HEK293T (cell line): ENCODE measurements at regions not wholly inside any gene's neighbourhood (a gene's known extent, or its start where the extent isn't known, plus 50 kb on each side); places are given as distances from the start of the nearest gene placed in this dataset.

Experiments
- CTCF ChIA-PET: fragments of 350-600 bp; formaldehyde crosslinking; extraction: SDS; loops from one replicate; lab custom pipeline; 2021; ENCODE audit warnings: antibody characterized with exemption, inconsistent platforms; lab: Yijun Ruan, JAX
- POLR2A ChIA-PET: fragments of 350-600 bp; formaldehyde crosslinking; extraction: SDS; loops from one replicate; lab custom pipeline; 2020; ENCODE audit warnings: antibody characterized with exemption, inconsistent platforms; lab: Yijun Ruan, JAX
- DNase-seq: peaks from one replicate; pipeline ENCODE4 v3.0.0; 2012; ENCODE audit warnings: mixed read lengths; ENCODE audit errors: extremely low spot score
- ARNT ChIP-seq: fragments of 450-650 bp; IDR thresholded peaks from 2 replicates; pipeline ENCODE4 v1.6.1; 2017; ENCODE audit warnings: mild to moderate bottlenecking
- BHLHE40 ChIP-seq: fragments of 450-650 bp; IDR thresholded peaks from 2 replicates; pipeline ENCODE4 v1.6.1; 2016; ENCODE audit warnings: mild to moderate bottlenecking, moderate library complexity, borderline replicate concordance
- CTBP1 ChIP-seq: fragments of 450-650 bp; IDR thresholded peaks from 2 replicates; pipeline ENCODE4 v1.6.1; 2016; ENCODE audit warnings: borderline replicate concordance
- ELF4 ChIP-seq: fragments of 450-650 bp; IDR thresholded peaks from 2 replicates; pipeline ENCODE4 v1.6.1; 2017; ENCODE audit warnings: antibody characterized with exemption
- FOXA1 ChIP-seq: fragments of 450-650 bp; IDR thresholded peaks from 2 replicates; pipeline ENCODE4 v1.6.1; 2016; ENCODE audit warnings: mild to moderate bottlenecking
- FOXK2 ChIP-seq: fragments of 450-650 bp; IDR thresholded peaks from 2 replicates; pipeline ENCODE4 v1.6.1; 2016; ENCODE audit warnings: mild to moderate bottlenecking
- FOXM1 ChIP-seq: fragments of 450-650 bp; IDR thresholded peaks from 2 replicates; pipeline ENCODE4 v1.6.1; 2017; ENCODE audit warnings: mild to moderate bottlenecking, borderline replicate concordance
- HDGF ChIP-seq: fragments of 450-650 bp; IDR thresholded peaks from 2 replicates; pipeline ENCODE4 v1.6.1; 2017; ENCODE audit warnings: antibody characterized with exemption, borderline replicate concordance
- L3MBTL2 ChIP-seq: fragments of 450-650 bp; conservative IDR thresholded peaks from 2 replicates; pipeline ENCODE4 v1.6.1; 2016; ENCODE audit warnings: mild to moderate bottlenecking
- LEF1 ChIP-seq: fragments of 450-650 bp; IDR thresholded peaks from 2 replicates; pipeline ENCODE4 v1.6.1; 2017; ENCODE audit warnings: mild to moderate bottlenecking, borderline replicate concordance
- NFRKB ChIP-seq: fragments of 450-650 bp; IDR thresholded peaks from 2 replicates; pipeline ENCODE4 v1.6.1; 2016; ENCODE audit warnings: mild to moderate bottlenecking, moderate library complexity
- SP1 ChIP-seq: fragments of 450-650 bp; IDR thresholded peaks from 2 replicates; pipeline ENCODE4 v1.6.1; 2017
- SUZ12 ChIP-seq: fragments of 450-650 bp; IDR thresholded peaks from 2 replicates; pipeline ENCODE4 v1.6.1; 2016; ENCODE audit warnings: mild to moderate bottlenecking
- TARDBP ChIP-seq: fragments of 450-650 bp; IDR thresholded peaks from 2 replicates; pipeline ENCODE4 v1.6.1; 2016
- ZNF384 ChIP-seq: fragments of 450-650 bp; IDR thresholded peaks from 2 replicates; pipeline ENCODE4 v1.6.1; 2016
- TF ChIP-seq, protein P1 (sequence below): fragments of 450-650 bp; IDR thresholded peaks from 2 replicates; pipeline ENCODE4 v1.6.1; 2016

DNA sequence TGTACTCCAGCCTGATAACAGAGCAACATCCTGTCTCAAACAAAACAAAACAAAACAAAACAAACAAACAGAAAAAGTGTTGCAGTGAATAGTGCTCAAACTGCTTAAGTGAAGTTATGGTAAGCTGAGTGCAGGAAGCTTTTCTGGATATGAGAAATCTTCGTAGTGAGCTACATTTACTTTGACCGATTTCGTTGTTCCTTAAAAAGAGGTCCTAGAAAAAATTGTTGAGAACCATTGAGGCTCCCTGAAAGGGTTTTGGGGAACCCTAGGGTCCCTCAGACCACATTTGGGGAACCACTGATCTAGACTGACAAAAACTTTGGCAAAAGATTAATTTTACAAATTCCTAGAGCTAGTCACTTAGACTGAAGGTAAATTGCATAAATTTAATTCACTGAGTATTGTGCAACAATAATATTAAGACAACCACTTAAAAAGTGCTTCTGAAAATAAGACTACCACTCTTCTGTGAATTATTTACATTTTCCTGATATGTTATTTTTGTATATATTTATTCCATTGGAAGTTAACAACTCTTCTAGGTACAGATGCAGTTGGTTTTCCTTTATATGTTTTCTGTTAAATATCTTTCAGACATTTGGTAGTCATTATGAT lies 149.6 kb downstream of the FHIP1A start:
- CTCF ChIA-PET = no interaction called here
- DNase-seq = no peak
- POLR2A ChIA-PET = no interaction called here
- no peak for TF ChIP-seq FOXK2
- TF ChIP-seq HDGF = no peak
- TF ChIP-seq ELF4 = no peak
- TF ChIP-seq L3MBTL2 = no peak
- TF ChIP-seq SUZ12 = no peak
- no peak for TF ChIP-seq ZNF384

DNA sequence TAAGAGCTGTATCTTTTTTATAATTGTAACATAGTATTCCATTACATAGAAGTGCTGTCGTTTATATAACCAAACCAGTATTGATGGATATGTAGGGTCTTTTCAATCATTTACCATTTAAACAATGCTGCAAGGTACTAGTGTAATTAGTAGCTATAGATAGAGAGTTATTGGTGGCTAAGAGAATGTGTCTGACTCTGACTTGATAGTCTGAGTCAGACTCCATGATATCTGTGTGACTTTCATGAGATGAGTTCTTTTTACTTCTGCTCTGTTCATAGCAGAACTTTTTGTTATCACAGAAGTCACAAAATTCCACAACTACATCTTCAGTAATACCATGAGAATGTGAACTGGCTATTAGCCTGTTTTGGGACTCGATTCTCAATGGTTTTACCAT lies 150.6 kb downstream of the FHIP1A start:
- ChIA-PET CTCF (interaction anchor here (0.7 kb wide), 1 partner anchor 287 kb away, joined by 3 read pairs; no protein-coding TSS in a partner anchor), POLR2A (no interaction called here)
- TF ChIP-seq, protein P1, sequence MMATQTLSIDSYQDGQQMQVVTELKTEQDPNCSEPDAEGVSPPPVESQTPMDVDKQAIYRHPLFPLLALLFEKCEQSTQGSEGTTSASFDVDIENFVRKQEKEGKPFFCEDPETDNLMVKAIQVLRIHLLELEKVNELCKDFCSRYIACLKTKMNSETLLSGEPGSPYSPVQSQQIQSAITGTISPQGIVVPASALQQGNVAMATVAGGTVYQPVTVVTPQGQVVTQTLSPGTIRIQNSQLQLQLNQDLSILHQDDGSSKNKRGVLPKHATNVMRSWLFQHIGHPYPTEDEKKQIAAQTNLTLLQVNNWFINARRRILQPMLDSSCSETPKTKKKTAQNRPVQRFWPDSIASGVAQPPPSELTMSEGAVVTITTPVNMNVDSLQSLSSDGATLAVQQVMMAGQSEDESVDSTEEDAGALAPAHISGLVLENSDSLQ = no peak
- TF ChIP-seq CTBP1 (no peak), ARNT (no peak), TARDBP (no peak), NFRKB (no peak), ELF4 (no peak), SUZ12 (no peak), L3MBTL2 (no peak), BHLHE40 (no peak), FOXA1 (no peak), SP1 (no peak), HDGF (no peak)
- DNase-seq = no peak

DNA sequence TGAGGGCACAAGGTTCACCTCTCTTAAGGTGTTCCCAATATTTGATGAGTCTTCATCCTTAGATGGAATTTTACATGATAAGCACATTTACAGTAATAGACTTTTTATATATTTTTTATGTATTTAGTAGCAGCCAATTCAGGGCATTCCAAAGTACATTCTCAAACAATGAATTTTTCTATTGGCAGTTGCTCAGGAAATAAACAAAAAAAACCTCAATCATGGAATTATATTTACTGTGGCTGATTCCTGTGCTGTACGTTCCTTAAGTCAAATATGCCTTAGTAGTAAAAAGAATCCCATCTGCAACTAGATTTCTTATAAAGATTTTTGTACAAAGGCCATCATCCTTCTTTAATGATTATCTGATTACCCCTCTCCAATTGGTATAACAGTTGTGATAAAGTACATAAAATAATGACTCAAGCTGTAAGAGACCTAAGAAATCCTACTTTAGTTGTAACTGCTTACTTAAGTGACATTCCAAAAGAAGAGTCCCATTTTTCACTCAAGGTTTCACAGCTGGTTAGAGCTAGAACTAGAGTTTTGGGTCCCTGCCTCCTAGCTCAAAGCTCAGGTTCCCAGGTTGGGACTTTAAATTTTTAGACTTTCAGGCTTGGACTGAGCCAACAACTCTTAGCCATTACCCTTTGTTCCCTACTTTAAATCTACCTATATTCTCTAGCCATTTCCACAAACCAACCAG lies 152.7 kb downstream of the FHIP1A start:
- POLR2A ChIA-PET = interaction anchor here (0.7 kb wide), 1 partner anchor 63 kb away, joined by 3 read pairs; no protein-coding TSS in a partner anchor
- no peak for DNase-seq

DNA sequence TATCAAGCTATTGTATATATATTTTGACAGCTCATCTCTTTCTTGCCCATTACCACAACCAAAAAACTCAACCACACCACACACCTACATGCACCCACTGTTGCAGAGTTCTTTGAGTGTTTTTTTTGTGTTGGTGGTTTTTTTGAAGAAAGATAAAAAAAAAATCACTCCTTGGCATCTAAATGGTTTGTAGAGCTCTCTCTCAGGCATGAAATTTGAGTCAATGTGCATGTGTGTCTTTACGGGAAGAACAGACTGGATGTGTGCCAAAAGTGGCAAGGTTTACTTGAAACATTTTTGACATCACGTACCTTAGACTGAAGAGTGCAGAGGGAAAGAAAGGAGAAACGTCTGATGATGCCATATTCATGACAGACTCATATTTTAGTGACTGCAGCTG lies 154.2 kb downstream of the FHIP1A start:
- POLR2A ChIA-PET = no interaction called here
- CTCF ChIA-PET = interaction anchor here (0.5 to 0.7 kb wide), 4 partner anchors 9 to 1574 kb away, joined by 3 read pairs; no protein-coding TSS in a partner anchor
- no peak for DNase-seq
- TF ChIP-seq ARNT (no peak), SP1 (no peak), SUZ12 (no peak), TARDBP (no peak), ZNF384 (no peak), LEF1 (no peak), CTBP1 (no peak), NFRKB (no peak)

More for the DNA sequence above, 152.7 kb downstream of the FHIP1A start:
- TF ChIP-seq FOXM1 (no peak), FOXA1 (no peak), NFRKB (no peak), BHLHE40 (no peak), LEF1 (no peak)
- TF ChIP-seq, protein P1 = no peak
- CTCF ChIA-PET = no interaction called here

DNA sequence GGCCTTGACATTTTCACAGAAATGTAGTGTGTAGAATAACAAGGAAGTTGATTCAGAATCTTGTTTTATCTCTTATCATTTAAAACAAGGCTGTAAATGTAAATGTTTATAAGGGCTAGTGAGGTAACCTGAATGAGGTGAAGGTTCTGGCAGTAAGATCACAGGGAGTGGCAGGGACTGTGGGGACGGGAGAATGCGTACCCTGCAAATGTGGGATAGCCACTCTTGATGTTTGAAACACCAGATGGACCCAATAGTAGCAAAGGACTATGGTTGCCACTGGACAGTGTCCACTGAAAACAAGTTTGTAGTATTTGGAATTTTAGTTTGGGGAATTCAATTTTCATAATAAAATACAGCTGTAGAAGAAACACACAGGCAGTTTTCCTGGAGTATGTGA lies 155.3 kb downstream of the FHIP1A start:
- TF ChIP-seq BHLHE40 (no peak), ELF4 (no peak), ZNF384 (no peak), LEF1 (no peak), TARDBP (no peak), FOXA1 (no peak), FOXM1 (no peak), NFRKB (no peak), CTBP1 (no peak), FOXK2 (no peak), HDGF (no peak), SUZ12 (no peak), SP1 (no peak), L3MBTL2 (no peak), ARNT (no peak)
- TF ChIP-seq, protein P1 = no peak
- POLR2A ChIA-PET = no interaction called here
- CTCF ChIA-PET = interaction anchor here (0.7 kb wide), 1 partner anchor 43 kb away, joined by 4 read pairs; no protein-coding TSS in a partner anchor
- no peak for DNase-seq

DNA sequence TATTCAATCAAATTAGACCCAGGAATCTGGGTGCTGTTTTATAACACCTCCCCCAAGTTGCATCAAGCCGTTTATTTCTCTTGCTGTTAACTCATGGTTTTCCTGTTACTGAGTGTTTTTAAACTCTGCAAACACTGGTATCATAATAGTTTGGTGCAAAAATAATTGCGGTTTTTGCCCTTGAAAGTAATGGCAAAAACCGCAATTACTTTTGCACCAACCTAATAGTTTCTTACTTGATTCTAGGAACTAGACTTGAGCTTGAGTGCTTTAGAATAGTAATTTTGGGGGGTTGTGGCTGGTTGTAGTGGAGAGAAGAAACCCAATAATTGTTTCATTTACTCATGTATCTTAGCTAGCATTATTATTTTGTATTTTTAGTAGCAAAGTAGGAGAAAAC lies 156.6 kb downstream of the FHIP1A start:
- no peak for DNase-seq
- CTCF ChIA-PET = interaction anchor here (0.9 kb wide), 1 partner anchor 35 kb away, joined by 3 read pairs; no protein-coding TSS in a partner anchor
- POLR2A ChIA-PET = no interaction called here
- TF ChIP-seq NFRKB = no peak
- TF ChIP-seq ELF4 = peak; percentile 49; the same call in 1 of the 2 replicates
